Pons (tissue), 1 donor: ENCODE measurements at regions not wholly inside any gene's neighbourhood (a gene's known extent, or its start where the extent isn't known, plus 50 kb on each side); places are given as distances from the start of the nearest gene placed in this dataset.

ENCODE experiments used
- DNase-seq: peaks from one replicate; pipeline ENCODE4 v3.0.0-alpha.2; 2016; ENCODE audit warnings: low spot score

DNA sequence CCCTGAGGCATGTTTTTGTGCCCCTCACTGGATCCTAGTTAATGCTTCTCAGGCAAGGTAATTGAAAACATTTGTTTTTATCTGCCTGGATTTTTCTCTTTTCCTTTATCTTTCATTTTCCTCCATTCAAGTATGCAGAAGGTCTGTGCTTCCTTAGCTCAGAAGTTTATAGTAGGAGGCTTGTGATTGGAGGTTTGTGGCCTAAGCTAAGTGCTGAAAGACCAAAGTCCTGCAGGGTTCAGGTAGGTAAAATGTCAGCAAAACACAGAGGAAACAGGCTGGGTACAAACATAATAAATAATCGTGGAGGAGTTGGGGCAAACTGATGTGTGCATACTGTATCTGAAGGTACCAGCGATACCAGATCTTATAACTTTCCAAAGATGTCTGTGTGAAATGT lies 230.9 kb upstream of the KLF4 start:
- DNase-seq, result no peak

DNA sequence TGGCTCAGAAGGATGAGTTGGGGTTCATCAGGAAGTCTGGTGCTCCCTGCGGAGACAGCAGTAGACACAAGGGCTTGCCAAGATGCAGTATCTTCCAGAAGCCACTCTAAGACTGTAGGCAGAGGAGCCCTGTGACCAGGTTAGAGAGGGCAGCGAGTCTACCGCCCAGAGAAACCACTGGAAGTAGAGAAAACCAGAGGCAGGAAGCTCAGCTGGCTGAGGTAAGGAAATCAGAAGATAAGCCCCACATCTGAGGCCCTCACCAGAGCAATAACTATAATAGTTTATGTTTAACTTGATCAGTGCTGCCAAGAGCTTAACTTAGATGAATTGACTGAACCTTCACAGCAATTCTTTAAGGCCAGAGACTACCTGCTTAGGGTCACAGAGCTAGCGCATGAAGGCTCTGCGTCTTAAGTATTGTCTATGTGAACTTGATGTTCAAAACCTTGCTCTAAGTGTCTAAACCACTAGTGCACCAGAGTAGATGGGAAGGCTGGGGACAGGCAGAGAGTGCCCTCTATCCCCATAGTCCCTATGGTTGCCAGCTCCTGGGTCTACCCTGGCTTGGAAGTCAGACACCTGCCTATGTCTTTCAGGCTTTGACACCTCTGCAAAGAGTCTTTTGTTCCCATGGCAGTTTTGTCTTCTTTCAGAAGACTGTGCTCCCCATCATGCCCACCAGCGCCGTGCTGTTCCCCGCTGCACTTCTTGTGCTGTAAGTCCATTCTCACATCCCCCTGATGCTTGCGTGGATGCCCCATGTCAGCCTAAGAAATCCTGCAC lies 228.2 kb upstream of the KLF4 start:
- no peak for DNase-seq

DNA sequence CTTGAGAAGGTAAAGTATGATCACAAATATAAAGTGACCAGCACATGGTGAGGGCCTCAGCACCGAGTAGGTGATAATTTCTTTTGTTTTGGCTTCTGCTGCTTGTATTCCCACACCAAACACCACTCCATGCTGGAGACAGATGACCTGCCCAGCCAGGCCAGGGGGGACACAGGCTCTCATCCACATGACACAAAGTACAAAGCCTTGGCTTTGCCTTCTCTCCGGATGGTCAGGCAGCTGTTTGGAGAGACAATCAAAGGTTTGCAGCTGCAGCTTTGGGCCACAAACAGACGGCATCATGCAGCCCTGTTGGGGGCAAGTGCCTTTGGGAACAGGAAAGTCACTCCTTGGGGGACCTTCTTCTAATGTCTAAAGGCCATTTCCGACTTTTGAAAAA lies 226.2 kb upstream of the KLF4 start:
- no peak for DNase-seq

DNA sequence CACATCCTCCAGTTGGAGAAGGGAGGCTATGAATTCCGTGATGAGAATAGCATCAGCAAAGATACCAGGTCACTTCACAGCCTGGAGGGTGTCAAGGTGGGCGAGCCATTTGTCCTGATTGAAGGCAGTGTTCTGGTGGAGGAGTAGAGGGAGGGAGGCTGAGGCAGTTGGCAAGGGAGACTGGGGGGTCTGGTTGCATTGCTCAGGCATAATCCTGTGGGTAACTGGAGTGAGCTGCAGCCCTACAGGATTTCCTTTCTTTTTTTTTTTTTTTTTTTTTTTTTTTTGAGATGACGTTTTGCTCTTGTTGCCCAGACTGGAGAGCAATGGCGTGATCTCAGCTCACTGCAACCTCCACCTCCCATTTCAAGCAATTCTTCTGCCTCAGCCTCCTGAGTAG lies 223.9 kb upstream of the KLF4 start:
- no peak for DNase-seq

DNA sequence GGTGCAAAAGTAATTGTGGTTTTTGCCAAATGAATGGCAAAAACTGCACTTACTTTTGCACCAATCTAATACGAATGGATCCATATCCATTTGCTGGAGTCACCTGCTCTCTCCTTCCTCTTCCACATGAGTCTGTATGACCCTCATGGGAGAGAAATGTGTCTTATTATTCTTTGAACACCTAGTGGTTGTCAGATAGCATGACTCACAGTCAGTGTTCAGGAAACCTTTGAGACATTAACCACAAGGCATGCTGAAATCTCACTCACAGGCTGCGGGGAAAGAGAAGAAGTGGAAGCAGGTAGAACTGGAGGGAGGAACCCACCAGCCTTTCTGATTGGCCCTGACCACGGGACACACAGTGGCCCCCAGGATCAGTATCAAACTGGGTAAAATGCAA lies 222.8 kb upstream of the KLF4 start:
- DNase-seq, result no peak

DNA sequence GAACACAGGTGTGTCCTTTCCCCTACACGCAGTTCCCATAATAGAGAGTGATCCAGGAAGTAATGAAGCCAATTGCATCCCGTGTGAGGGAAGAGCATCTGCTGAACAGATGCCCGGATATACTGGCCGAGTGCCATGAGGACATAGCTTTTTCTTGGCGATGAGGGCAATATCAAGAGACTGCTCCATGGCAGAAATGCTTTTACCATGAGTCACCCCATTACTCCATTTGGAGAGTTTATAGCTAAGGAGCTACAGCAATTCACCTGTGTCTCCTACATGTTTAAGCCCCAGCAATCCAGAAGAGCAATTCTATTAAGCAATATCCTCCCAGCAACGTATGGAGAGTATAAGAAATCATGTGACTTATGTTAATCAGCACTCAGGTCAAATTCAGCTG lies 222.0 kb upstream of the KLF4 start:
- no peak for DNase-seq

DNA sequence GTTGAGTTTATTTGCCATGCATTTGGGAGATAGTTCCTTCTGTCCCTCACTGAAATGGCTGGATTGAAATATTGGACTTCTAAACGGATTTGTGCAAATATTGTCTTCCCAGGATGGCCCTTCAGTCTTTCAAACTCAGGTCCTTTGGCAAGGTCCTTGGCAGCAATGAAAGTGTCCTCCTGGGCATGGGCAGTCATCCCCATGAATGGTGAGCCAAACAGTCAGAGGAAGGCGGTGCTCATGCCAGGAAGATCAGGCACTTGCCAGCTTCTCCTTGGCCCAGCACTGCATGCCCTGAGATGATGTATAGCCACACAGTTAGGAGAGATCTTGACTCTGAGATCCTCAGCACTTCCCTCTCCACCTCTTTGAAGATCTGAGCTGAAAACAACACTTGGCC lies 221.4 kb upstream of the KLF4 start:
- no peak for DNase-seq

DNA sequence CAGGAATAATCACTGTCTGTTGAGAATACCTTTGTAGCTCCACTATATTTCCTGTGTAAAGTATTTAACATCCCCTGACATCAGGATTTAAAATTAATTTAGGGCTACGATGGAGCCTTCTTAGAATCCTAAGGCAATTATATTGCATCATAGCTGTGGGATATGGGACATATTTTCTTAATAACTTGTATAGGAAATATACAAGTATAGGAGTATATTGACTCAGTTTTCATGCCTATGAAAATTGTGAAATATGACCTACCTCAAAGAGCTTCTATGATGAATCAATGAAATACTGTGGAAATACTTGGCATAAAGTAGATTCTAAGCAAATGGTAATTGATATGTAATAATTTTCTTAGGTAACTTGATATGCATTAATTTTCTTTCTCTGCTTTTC lies 221.0 kb upstream of the KLF4 start:
- no peak for DNase-seq

DNA sequence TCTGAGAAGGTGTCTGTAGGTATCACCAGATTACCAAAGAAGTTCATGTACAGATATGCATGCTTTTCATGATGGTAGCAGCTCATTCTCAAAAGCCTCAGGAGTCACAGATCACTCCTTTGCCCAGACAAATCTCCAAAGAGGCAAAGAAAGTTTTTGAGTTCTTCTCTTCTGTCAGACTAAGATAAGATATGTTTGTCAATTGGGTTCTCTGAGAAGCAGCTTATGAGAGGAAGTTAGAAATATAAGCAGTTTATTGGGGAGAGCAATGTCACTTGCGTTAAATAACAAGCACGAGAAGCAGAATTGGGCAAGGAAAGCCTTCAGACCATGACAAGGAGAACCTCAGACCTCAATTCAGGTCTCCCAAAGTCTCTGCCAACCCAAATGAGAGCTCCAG lies 219.2 kb upstream of the KLF4 start:
- DNase-seq, result no peak

DNA sequence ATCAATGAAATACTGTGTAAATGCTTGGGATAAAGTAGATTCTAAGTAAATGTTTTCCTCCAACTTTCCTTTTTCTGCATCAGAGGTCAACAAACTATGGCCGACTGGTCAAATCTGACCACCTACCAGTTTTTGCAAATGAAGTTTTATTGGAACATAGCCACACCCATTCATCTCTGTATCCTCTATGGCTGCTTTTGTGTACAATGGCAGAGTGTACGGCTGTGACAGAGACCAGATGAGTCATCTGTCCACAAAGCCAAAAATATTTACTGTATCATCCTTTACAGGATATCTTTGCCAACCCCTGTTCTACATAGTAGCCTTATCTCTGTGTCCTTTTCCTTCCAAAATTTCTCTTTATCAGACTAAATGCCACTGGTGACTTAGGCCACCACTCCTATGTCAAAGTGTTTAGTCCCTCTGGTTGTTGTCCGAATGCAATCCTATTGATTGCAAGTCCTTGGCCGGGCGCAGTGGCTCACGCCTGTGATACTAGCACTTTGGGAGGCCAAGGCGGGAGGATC lies 218.4 kb upstream of the KLF4 start:
- DNase-seq, result no peak

DNA sequence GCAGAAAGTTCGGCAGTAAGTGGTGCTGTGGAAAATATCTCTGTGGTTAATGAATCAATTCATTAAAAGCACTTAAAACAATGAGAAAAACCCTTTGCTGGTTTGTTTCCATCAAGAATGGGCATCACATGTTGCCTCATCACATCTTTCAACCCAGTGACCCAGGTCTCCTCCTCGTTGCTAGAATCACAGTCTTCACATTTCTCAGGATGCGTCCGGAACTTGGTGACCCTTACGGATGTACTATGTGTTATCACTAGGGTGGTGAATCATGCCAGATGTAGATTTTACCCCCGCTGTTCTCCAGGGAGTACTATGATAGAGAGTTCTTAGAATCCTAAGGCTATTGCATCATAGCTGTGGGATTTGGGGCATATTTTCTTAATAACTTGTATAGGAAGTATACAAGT lies 217.9 kb upstream of the KLF4 start:
- DNase-seq, result no peak

DNA sequence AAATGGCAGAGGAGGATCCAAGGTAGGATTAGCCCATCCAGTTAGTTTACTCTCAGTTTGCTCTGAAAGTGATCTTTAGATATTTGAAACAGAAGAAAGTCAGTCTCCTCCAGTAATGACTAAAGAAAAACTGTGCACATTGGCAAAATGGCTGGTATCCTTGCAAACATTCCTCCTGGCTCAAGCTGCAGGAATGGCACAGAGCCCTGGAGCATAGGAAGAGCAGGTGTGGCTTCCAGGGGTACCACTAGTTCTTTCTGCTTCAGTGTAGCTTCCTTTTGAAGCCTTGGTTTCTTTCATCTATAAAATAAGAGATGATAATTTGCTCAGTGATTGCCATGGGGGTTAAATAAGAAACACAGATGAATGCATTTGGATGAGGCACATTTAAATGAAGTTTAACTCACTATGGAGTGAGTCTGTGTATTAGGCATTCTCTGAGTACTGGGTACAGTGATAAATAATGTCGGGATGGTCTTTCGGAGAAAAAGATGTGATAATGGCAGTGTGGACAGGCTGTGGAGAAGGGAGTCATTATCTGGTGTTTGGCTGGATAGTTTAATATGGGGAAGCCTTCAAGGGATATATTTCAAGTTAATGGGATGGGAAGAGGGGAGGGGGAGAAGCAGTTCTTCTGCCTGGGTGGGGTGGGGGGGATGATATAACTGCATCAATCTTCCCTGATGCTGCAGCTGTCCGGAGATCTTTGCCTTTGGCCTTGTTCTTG lies 217.3 kb upstream of the KLF4 start:
- no peak for DNase-seq

DNA sequence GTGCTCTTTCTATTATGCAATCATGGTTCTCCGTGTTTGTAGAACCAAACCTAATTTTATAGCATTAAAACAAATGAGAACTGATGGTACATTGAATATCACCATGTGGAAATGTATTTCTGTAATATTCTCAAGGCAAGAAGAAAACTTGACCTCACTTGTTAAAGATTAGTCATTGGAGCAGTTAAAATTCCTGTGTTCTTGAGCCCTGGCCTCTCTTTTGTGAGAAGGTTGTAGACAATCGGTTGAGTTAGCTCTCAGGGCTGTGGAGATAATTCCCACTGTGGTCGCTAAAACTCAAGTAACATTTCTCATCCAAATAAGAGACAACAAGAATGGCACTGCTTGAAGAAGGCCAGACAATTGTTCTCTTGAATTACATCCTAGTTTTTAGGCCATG lies 216.0 kb upstream of the KLF4 start:
- DNase-seq, result no peak

DNA sequence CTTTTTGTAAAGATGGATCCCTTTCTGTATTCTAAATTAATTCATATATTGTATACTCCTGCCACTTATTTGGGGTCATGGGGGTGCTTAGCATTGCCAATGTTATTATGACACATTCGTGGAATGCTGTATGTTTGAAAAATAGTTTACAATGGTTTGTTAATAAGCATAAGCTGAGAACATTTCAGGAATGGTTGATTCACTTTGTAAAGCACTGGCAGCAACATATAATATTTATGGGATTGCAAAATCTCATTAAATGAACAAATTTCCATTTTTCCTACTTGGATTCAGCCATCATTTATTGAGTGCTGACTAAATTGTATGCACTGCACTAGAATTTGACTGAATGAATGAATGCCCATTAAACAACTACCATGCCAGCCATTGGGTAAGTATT lies 215.2 kb upstream of the KLF4 start:
- DNase-seq, result no peak

DNA sequence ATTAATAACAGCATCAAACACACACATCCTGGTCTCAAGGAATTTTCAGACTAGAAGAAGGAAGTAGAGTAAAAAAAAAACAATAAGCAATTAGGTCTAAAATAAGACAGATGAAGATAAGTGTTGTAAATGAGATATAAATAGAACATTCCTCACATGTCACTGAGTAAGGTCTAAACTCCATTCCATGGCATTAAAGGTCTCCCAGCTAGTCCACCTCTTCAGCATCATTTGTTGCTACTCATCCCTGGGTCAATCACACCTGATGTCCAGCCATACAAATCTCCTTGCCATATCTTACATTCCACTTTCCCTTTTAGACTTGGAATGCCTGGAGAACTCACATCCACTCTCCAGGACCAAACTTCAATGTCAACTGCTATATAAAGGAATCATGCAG lies 214.1 kb upstream of the KLF4 start:
- no peak for DNase-seq

DNA sequence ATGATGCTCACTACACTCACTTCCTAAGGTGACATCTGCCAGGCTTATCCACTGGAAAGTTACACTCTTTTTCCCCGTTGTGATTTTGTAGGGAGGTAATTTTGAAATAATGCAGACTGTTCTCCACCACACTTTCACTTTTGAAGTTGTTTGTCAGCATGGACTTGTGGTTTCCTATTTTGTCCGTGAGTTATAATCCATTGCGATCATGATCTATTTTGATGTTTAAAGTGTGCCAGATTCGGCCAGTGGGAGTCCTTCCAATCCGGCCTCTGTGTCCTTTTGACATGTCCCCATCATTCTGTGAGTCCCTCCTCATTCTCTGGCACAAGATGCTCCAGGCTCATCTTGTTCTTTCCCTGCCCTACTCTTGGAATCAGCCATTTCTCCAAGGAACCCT lies 211.3 kb upstream of the KLF4 start:
- DNase-seq, result no peak

DNA sequence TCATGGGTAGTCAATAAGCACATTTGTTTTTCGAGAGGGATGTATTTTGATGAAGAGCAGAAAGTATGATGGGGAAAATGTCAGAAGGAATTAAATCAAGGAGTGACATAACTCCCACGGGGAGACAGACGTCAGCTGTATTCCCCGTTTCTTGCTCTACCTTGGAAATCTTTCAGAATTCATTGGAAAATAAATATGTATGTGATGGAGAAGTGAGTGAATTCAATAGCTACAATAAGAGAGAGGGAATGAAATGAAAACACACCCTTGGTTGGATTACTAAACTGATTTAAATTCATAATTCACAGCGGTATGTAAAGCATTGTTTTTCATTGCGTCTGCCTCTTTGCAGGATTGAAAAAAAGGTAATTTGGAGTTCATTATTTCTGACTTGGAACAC lies 209.7 kb upstream of the KLF4 start:
- no peak for DNase-seq

DNA sequence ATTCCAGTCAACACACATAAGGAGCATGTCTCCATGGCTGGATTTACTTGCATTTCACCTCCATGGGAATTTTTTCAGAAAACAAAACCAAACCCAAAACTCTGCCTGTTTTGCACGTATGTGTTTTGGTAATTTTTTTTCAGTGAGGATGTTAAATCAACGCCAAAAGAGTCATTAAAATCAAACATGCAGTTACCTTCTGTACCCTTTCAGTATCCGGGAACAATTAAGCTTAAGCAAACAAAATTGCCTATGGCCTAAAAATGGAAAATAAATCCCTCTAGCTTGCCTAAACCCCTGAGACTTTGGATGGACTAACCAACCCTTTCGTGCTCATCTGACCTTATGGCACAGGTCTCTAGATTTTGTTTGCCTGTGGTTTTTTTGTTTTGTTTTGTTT lies 209.2 kb upstream of the KLF4 start:
- no peak for DNase-seq

DNA sequence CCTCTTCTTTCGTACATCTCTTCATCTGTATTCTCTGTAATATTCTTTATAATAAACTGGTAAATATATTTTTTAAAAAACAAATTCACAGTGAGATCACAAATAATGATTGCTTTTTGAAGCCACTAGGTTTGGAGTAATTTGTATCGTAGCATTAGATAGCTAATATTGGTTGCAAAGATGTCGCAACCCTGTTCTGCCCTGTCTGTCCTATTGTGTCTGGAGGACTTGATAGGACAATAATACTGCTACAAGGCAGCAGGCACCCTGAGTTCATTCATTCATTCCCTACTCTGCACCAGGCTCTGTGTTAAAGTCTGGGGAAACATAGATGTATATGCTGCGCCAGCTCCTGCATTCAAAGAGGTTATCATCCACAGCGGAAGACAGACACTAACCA lies 206.7 kb upstream of the KLF4 start:
- DNase-seq, result no peak

DNA sequence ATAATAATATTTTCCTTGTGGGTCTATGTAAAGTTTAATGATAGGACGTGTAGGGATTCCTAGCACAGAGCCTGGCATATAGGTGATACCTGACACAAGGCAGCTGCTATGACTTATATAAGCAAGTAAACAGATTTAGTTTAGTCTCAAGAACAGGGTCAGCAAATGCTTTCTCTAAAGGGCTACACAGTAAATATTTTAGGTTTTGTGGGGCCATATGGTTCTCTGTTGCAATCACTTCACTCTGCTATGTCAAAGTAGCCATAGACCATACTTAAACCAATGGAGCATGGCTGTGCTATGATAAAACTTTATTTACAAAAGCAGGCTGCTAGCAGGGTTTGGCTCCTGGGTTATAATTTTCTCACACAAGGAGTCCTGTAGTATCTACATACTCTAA lies 204.8 kb upstream of the KLF4 start:
- no peak for DNase-seq

DNA sequence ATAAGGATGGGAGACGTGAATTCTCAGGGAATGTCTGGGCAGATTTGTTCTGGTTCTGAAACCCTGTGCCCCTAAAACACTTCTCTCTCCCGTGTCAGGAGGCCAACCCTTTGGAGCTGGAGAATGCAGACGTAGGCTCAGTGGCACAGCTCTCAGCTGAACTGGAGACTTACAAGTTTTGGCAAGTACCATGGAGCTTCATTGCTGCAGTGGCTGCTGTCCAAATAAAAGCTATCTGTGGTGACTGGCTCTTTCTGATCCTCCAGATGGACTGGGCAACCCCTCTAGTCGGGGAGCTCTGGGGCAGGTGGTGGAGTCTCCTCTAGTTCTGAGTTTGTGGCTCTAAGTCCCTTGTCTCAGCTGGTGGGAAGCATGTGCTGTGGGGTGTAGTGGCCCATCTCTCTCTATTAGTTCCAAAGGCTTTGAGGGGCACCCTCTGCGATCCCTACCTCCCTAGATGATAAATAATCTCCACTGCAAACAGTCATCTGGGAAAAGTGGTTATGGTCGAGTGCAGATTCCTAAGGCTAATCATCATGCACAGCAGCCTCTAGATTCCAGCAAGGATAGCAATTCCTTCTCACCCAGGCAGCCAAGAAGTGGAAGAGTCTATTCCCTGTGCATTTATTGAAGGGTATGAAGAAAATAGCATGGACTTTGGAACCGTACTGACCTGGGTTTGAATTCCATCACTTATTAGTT lies 204.2 kb upstream of the KLF4 start:
- no peak for DNase-seq

DNA sequence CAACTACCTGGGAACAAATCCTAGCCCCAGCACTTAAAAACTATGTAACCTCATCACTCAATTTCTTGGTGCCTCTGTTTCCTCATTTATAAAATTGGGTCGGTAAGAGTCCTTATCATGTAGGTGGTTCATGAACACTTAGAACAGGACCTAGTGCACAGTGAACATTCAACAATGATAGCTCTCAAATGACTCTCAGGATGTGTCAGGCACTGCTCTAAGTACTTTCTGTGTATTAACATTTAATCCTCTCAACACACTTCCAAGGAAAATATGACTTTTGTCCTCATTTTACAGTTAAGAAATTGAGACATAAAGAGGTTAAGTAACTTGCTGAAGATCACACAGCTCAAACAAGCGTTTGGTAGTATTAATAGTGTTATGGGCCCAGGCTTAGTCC lies 202.1 kb upstream of the KLF4 start:
- DNase-seq, result no peak

DNA sequence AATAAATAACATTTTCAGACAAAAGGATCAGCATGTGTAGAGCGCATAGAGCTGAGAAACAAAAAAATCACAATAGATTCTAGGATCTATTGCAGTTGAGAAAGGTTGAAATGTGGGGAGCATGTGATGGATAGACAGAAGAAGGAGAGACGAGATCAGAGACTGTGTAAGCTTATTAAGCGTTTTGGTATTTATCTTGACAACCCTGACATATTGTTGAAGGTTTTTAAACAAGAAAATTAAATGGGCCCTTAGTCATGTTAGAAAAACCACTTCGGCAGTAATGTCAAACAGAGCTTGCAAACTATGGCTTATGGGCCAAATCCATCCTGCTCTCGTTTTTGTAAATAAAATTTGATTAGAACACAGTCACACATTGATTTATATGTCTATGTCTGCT lies 200.5 kb upstream of the KLF4 start:
- DNase-seq, result no peak
